ENCODE measurements at regions not wholly inside any gene's neighbourhood (a gene's known extent, or its start where the extent isn't known, plus 50 kb on each side); places are given as distances from the start of the nearest gene placed in this dataset.
"Not testable (repeated sequence)": the region's sequence is repeated elsewhere in the genome, so short reads cannot be mapped to it uniquely, and the experiment has no call there.

DNA sequence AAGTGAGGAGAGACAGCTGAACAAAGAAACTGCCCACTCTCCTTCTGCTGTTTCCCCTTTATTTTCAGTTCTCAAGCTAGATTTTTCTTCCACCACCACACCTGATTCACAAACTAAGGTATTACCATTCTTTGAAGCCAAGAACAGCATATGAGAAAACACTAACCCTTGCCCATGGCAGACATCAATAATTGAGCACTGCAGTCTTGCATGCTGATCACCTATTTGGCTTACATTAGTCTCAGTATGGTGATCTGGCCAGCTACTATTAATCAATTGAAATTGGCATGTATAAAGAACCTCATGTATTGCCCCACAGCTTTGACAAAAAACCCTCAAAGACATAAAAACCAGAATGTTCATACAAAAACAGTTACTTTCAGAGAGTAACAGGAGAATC, 166.3 kb downstream of the SAMD5 start:
- DNase-seq: no peak

GRCh38 chr6:147675281-147675680, 166.8 kb downstream of the SAMD5 start:
- DNase-seq: no peak

DNA sequence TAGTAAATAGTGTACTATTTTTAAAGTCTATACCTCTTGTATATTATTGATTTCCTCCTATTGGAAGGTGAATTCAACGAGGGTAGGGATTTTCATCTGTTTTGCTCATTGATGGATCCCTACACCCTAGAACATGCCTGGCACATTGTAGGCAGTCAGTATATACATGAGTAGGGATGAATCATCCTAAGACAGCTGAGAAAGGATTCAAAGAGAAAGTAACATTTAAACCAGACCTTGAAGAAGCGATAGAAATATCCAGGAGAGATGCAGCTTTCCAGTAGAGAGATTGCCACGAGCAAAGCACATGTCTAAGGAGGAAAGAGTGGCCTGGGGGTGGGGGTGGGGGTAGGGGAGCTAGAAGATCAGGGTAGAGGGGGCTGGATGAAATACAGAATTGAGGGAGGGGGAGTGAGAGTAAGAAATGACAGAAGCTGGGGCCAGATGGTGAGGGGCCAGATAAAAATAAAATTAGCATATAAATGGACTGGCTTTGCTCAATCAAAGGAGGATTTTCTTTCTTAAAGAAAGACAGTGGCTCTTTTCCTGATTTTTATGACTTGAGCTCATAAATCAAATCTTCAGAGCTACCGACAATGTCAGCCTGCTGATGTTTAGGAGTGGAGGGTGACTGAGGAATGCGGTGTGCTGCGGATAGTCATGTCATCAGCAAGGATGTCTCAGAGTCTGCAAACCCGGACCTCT, 168.2 kb downstream of the SAMD5 start:
- DNase-seq: no peak

- DNase-seq: no peak
Observed at GRCh38 chr6:147677647-147678046, 169.2 kb downstream of the SAMD5 start.

- DNase-seq: no peak
Observed at GRCh38 chr6:147678253-147678652, 169.8 kb downstream of the SAMD5 start.

DNA sequence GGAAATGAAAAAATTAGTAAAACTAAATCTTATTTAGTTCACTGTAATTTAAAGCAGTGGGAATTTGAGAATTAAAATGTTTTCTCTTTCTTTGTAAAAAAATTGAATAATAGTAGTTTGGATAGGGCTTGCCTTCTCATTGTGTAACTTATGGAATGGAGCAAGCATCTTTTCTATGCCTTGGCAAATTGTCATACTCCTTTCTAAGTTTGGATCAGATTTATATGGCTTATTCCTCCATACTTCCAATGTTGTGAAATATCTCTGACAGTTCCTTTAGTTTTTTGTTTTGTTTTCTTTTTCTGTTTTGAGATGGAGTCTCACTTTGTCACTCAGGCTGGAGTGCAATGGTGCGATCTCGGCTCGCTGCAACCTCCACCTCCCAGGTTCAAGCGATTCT, 176.4 kb downstream of the SAMD5 start:
- DNase-seq: no peak

DNA sequence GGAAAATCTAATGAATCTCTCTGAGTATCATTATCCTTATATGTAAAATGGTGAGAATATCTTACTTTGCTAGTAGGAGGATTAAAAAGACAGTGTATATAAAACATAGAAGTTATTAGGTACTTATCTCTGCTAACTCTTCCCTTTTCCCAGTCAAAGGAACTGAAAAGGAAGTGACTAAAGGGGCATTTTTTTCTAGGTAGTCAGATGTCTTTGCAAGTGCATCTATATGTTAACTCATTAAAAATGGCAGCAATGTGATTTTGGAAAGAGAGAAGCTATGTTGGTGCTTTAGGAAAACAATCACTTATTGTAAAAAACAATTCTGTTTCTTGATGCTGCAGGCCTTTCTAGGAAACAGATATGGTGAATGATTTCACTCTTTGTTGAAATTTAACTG, 180.9 kb downstream of the SAMD5 start:
- no peak for DNase-seq

DNA sequence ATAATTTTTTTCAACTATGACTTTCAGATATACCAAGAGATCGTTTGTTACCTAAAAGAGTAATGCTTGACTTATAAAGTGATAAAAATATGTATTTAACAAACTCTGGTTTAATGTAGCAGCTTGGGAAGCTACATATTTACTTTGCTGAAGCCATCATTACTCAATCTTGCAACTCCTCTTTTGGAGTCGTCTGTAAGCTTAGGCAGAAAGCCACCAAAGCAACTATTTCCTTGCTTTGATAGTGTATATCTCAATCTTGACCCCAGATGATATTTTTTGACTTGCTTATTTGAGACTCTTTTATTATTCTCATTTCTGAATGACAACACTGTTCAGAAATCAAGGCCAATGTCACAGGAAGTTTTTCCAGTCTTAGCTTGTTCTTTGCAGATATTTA, 183.0 kb downstream of the SAMD5 start:
- no peak for DNase-seq

- no peak for DNase-seq
Observed at GRCh38 chr6:147693181-147693580, 184.7 kb downstream of the SAMD5 start.

GRCh38 chr6:147694556-147694955, 186.1 kb downstream of the SAMD5 start:
- not testable (repeated sequence) for DNase-seq

DNA sequence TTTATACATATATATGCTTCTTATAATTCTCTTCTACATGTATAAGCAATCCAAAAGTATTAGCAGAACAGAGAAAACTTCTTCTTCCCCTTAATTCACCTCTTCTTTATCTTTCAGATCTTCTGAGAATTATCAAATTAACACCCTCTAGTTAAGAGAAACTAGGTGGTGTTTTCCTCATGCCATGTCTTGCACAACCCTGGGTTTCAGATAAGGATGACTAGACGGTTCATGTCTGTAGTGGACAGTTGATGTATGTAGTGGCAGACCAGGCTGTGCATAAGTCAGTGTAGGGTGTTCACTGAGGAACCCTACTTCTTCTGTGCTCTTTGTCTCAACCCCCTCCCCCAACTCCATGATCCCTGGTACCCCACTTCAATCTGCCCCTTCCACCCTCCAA, 187.3 kb downstream of the SAMD5 start:
- no peak for DNase-seq

GRCh38 chr6:147699140-147699539, 190.7 kb downstream of the SAMD5 start:
- no peak for DNase-seq

DNA sequence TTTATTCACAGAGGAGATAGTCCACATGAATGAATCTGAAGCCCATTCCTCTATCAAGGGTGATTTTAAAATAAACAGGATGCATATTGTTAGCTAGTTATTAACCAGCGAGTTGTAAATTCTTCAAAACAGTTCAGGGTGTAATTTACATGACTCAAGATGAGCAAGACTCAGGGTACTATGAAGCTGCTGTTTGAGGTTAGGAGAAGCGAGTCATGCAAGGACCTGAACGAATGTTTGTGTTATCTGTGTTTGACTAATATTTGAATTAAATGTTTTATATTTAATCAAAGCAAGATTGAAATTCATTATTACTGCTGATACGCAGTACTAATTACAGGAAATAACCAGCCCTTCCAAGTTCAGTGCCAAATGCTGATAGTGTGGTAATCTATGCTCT, 191.1 kb downstream of the SAMD5 start:
- DNase-seq: no peak

DNA sequence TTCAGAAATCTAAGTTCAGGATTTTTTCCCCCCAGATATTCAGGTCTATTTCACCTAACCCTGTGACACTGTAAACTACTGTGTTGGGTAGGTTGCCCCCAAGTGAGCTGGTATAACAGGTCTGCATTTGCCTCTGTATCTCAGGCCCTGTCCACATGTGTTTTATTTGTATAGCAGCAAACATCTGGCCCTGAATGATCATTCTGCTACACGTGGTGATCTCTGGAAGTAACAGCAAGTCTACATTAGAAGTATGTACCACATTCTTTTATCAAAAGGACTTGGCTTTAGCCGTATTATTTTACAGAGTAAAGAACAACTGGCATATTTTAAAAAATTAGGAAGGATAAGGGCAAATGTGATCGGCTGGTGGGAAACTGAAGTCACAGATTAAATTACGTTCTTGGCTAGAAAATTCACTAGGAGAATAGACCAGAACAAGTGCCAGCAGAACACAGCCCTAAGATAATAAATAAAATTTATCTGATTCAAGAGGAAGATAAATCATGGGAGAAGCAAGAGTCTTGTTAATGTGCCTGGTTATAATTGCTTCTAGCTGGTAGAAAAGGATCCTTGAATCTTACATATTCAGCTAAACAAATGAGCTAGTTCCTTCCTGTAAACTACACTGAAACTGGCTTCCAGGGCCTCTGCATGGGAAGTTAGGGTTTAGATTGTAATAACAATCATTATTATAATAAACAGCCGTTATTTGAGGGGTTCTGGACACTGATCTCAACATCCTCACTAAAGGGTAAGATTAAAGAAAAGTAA, 192.1 kb downstream of the SAMD5 start:
- DNase-seq: no peak

DNA sequence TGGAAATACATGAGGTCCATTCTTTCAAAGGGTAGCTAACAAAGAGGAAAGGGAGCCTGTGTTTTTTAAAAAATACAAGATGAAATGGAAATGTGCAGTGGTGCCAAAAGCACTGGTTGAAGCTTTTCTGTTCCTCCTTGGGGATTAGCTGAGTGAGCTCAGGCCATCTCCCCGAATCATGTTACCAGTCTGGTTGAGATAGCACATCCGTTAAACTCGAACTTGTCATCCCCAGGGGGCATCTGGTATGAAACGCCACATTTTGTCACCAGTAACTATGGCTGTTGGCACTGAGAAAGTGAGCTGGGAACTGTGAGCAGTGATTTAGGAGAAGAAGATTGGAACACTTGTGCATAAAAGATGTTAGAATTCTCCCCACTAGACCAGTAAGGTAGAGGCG, 196.2 kb downstream of the SAMD5 start:
- no peak for DNase-seq

- DNase-seq: no peak
Observed at GRCh38 chr6:147707524-147707923, 199.0 kb downstream of the SAMD5 start.

GRCh38 chr6:147708170-147708569, 199.7 kb downstream of the SAMD5 start:
- no peak for DNase-seq

GRCh38 chr6:147709396-147710272, 201.1 kb downstream of the SAMD5 start:
- peak; percentile 10 for DNase-seq

DNA sequence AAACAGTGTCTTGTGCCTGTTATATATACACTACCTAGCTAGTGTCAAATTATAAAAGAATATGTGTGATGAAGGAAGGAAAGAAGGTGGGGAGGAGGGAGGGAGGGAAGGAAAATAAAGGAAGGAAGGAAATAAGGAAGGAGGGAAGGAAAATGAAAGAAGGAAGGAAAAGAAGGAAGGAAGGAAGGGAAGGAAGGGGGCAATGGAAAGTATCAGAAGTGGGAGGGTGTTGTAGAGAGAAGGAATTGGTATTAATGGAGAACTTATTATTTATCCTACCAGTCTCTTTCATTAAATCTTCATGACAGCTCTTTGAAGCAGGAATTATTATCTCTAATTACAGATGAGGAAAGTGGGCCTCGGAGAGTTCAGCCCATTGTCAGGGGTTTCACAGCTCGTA, 202.4 kb downstream of the SAMD5 start:
- no peak for DNase-seq

GRCh38 chr6:147711476-147711875, 203.0 kb downstream of the SAMD5 start:
- no peak for DNase-seq

DNA sequence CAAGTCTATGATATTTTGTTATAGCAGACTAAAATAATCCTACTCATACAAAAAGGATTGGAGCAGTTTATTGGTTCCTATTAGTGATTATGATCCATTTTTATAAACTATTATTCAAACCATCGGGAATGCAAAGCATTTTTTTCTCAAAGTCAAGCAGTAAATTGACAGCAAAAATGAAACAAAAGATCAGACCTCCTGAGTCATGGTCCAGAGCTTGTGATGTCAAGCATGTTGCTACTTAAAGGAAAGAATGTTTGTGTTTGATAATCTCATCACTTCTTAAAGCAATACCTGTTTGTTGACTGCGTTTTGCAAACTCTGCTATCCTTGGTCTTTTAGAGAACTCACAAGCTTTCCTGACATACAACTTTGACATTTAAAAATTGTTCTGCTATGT, 204.4 kb downstream of the SAMD5 start:
- DNase-seq: no peak

GRCh38 chr6:147715035-147715434, 206.5 kb downstream of the SAMD5 start:
- DNase-seq: no peak

DNA sequence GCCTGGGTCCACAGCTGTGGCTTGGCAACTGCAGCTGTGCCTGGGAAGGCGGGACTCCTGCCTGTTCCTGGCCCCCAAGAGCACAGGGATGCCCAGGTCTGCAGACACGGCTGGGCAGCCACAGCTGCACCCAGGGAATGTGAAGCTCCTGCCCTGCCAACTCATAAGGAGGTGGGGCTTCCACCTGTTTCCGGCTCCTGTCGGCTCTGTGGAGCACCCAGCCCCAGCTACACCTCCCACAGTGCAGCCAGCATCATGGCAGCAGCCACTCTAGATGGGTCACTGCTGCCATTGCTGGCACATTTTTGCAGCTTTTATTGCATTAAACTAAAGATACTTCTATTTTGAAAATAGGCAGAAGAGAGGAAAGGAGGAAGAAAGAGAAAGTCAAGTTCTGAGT, 207.9 kb downstream of the SAMD5 start:
- peak; percentile 16 for DNase-seq

- no peak for DNase-seq
Observed at GRCh38 chr6:147717991-147718390, 209.5 kb downstream of the SAMD5 start.

All from DMS53 (cell line).